ENCODE measurements at regions not wholly inside any gene's neighbourhood (a gene's known extent, or its start where the extent isn't known, plus 50 kb on each side); places are given as distances from the start of the nearest gene placed in this dataset.
"Not testable (repeated sequence)": the region's sequence is repeated elsewhere in the genome, so short reads cannot be mapped to it uniquely, and the experiment has no call there.

DNA sequence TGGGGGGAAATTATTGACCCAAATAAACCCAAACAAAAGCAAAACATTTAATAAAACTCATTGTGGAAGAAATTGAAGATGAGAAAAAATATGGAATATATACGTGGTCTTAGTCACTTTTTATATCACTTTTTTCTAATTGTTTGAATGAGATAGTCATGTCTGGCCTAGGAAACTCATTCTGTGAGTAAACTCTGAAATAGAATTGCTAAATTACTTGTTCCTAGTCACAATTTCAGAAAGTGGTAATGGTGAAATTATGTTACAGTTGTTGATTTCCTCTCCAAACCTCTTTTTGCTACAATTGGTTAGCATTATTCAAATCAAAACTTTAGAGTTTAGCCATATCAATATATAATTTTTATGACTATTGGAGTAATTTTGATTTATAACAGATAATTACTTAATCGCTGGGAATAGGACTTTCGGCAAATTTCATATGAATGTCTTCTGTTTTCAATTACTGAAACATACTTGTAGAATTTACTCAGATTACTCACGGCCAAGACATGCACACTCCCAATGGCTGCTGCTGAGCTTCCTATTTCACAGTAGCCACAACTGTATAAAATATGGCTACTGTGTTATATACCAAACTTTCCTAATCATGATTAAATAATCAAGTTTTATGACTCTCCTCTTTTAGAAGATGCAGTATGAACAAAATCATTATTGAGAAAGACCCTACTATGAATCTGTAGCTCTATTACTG lies 113.8 kb upstream of the C1QTNF3 start:
- 84 to 90% methylated on average over 4 of the region's 4 CpGs for WGBS, 2 donors
- H3K27me3 ChIP-seq (ENCODE audit: control insufficient read depth in 1 of 2, insufficient read depth in 2 of 2, low read length in 2 of 2); H3K9me3 ChIP-seq (ENCODE audit: control insufficient read depth in 2 of 2, insufficient read depth in 1 of 2, low read depth in 1 of 2, low read length in 1 of 2): not testable (repeated sequence)

DNA sequence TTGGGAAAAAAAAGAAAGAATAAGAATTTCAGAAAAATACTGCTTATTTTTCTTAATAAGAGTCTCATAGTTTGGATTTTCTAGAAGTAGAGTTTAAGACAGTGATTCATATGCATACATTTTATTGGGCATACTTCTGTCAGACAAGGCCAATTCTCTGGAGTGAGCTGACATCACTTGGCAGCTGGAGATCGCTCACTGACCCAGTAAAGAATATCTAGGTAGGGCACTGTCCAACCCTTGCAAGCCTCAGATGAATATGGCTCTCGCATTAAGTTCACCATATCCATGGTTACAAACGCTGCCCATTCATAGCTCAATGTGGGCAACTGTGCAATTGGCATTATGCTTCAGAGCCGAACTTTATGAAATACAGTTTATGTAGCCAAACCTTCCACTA lies 117.9 kb upstream of the C1QTNF3 start:
- not testable (repeated sequence) for H3K4me3 ChIP-seq (ENCODE audit: low read depth in 1 of 2, low read length in 2 of 2); H3K9me3 ChIP-seq (ENCODE audit: control insufficient read depth in 2 of 2, insufficient read depth in 1 of 2, low read depth in 1 of 2, low read length in 1 of 2)
- 97% methylated on average over 4 of the region's 4 CpGs for WGBS, 2 donors

More for the DNA sequence above, 113.8 kb upstream of the C1QTNF3 start:
- H3K4me3 ChIP-seq (ENCODE audit: low read depth in 1 of 2, low read length in 2 of 2); H3K4me1 ChIP-seq (ENCODE audit: control insufficient read depth in 2 of 2, insufficient read depth in 2 of 2, low read length in 1 of 2); H3K27ac ChIP-seq (ENCODE audit: low read depth in 2 of 2, low read length in 1 of 2); H3K36me3 ChIP-seq (ENCODE audit: control insufficient read depth in 2 of 2, insufficient read depth in 2 of 2, low read length in 1 of 2): not testable (repeated sequence)

GRCh38 chr5:34171398-34171797 lies 128.4 kb upstream of the C1QTNF3 start:
- H3K4me1 ChIP-seq (ENCODE audit: control insufficient read depth in 2 of 2, insufficient read depth in 2 of 2, low read length in 1 of 2); H3K27ac ChIP-seq (ENCODE audit: low read depth in 2 of 2, low read length in 1 of 2); H3K4me3 ChIP-seq (ENCODE audit: low read depth in 1 of 2, low read length in 2 of 2); H3K9me3 ChIP-seq (ENCODE audit: control insufficient read depth in 2 of 2, insufficient read depth in 1 of 2, low read depth in 1 of 2, low read length in 1 of 2); H3K36me3 ChIP-seq (ENCODE audit: control insufficient read depth in 2 of 2, insufficient read depth in 2 of 2, low read length in 1 of 2); H3K27me3 ChIP-seq (ENCODE audit: control insufficient read depth in 1 of 2, insufficient read depth in 2 of 2, low read length in 2 of 2): not testable (repeated sequence)

More for the DNA sequence above, 117.9 kb upstream of the C1QTNF3 start:
- H3K27me3 ChIP-seq (ENCODE audit: control insufficient read depth in 1 of 2, insufficient read depth in 2 of 2, low read length in 2 of 2); H3K36me3 ChIP-seq (ENCODE audit: control insufficient read depth in 2 of 2, insufficient read depth in 2 of 2, low read length in 1 of 2); H3K4me1 ChIP-seq (ENCODE audit: control insufficient read depth in 2 of 2, insufficient read depth in 2 of 2, low read length in 1 of 2); H3K27ac ChIP-seq (ENCODE audit: low read depth in 2 of 2, low read length in 1 of 2): not testable (repeated sequence)

GRCh38 chr5:34179453-34180190 lies 136.6 kb upstream of the C1QTNF3 start:
- not testable (repeated sequence) for H3K4me1 ChIP-seq (ENCODE audit: control insufficient read depth in 2 of 2, insufficient read depth in 2 of 2, low read length in 1 of 2); H3K36me3 ChIP-seq (ENCODE audit: control insufficient read depth in 2 of 2, insufficient read depth in 2 of 2, low read length in 1 of 2); H3K9me3 ChIP-seq (ENCODE audit: control insufficient read depth in 2 of 2, insufficient read depth in 1 of 2, low read depth in 1 of 2, low read length in 1 of 2); H3K27ac ChIP-seq (ENCODE audit: low read depth in 2 of 2, low read length in 1 of 2); H3K4me3 ChIP-seq (ENCODE audit: low read depth in 1 of 2, low read length in 2 of 2); H3K27me3 ChIP-seq (ENCODE audit: control insufficient read depth in 1 of 2, insufficient read depth in 2 of 2, low read length in 2 of 2)
- WGBS, 2 donors: 90% methylated on average over 10 of the region's 10 CpGs

GRCh38 chr5:34180225-34180624 lies 137.2 kb upstream of the C1QTNF3 start:
- 95 to 96% methylated on average over 9 of the region's 10 CpGs for WGBS, 2 donors
- not testable (repeated sequence) for H3K4me3 ChIP-seq (ENCODE audit: low read depth in 1 of 2, low read length in 2 of 2); H3K9me3 ChIP-seq (ENCODE audit: control insufficient read depth in 2 of 2, insufficient read depth in 1 of 2, low read depth in 1 of 2, low read length in 1 of 2); H3K4me1 ChIP-seq (ENCODE audit: control insufficient read depth in 2 of 2, insufficient read depth in 2 of 2, low read length in 1 of 2); H3K27me3 ChIP-seq (ENCODE audit: control insufficient read depth in 1 of 2, insufficient read depth in 2 of 2, low read length in 2 of 2); H3K36me3 ChIP-seq (ENCODE audit: control insufficient read depth in 2 of 2, insufficient read depth in 2 of 2, low read length in 1 of 2); H3K27ac ChIP-seq (ENCODE audit: low read depth in 2 of 2, low read length in 1 of 2)

DNA sequence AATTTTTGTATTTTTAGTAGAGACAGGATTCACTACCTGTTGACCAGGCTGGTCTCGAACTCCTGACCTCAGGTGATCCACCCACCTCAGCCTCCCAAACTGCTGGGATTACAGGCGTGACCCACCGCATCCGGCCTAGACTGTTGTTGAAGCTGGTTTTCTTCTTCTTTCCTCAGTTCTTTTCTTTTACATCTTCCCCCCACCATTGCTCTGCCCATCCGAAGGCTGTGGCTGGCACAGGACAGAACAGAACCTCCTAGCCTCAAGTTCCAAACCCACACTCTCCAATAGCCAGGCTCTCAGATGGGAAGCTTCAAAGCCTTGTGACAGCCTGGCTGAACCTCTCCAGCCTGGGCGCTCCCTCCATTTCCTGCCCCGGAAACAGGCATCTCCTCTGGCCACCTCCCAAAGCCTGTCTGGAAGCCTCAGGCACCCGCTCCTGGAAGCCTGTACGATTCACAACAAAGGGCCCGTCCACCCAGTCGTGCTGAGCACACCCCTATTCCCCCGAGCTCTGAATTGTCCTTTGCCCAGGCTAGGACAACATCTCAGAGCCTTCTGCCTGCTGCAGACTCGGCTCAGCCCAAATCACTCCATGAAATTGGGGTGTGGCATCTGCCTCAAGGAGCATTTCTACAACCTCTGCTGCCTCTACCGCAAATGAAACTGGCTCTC lies 138.1 kb upstream of the C1QTNF3 start:
- H3K4me1 ChIP-seq (ENCODE audit: control insufficient read depth in 2 of 2, insufficient read depth in 2 of 2, low read length in 1 of 2); H3K27ac ChIP-seq (ENCODE audit: low read depth in 2 of 2, low read length in 1 of 2); H3K9me3 ChIP-seq (ENCODE audit: control insufficient read depth in 2 of 2, insufficient read depth in 1 of 2, low read depth in 1 of 2, low read length in 1 of 2); H3K27me3 ChIP-seq (ENCODE audit: control insufficient read depth in 1 of 2, insufficient read depth in 2 of 2, low read length in 2 of 2); H3K36me3 ChIP-seq (ENCODE audit: control insufficient read depth in 2 of 2, insufficient read depth in 2 of 2, low read length in 1 of 2); H3K4me3 ChIP-seq (ENCODE audit: low read depth in 1 of 2, low read length in 2 of 2): not testable (repeated sequence)
- WGBS, 2 donors: 79 to 91% methylated on average over 9 of the region's 14 CpGs

DNA sequence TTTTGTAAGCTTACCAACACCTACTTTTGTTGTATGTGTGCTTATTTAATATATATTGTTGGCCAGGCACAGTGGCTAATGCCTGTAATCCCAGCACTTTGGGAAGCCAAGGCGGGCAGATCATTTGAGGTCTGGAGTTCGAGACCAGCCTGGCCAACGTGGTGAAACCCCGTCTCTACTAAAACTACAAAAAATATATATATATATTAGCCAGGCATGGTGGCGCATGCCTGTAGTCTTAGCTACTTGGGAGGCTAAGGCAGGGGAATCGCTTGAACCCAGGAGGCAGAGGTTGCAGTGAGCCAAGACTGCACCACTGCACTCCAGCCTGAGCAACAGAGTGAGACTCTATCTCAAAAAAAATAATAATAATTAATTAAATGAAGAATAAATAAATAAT lies 142.0 kb upstream of the C1QTNF3 start:
- not testable (repeated sequence) for H3K36me3 ChIP-seq (ENCODE audit: control insufficient read depth in 2 of 2, insufficient read depth in 2 of 2, low read length in 1 of 2); H3K9me3 ChIP-seq (ENCODE audit: control insufficient read depth in 2 of 2, insufficient read depth in 1 of 2, low read depth in 1 of 2, low read length in 1 of 2); H3K27ac ChIP-seq (ENCODE audit: low read depth in 2 of 2, low read length in 1 of 2); H3K27me3 ChIP-seq (ENCODE audit: control insufficient read depth in 1 of 2, insufficient read depth in 2 of 2, low read length in 2 of 2); H3K4me3 ChIP-seq (ENCODE audit: low read depth in 1 of 2, low read length in 2 of 2); H3K4me1 ChIP-seq (ENCODE audit: control insufficient read depth in 2 of 2, insufficient read depth in 2 of 2, low read length in 1 of 2)
- WGBS, 2 donors: 95 to 97% methylated on average over 6 of the region's 6 CpGs

GRCh38 chr5:34185572-34185971 lies 142.6 kb upstream of the C1QTNF3 start:
- 88 to 90% methylated on average over 2 of the region's 2 CpGs for WGBS, 2 donors

GRCh38 chr5:34186108-34186507 lies 143.1 kb upstream of the C1QTNF3 start:
- H3K27me3 ChIP-seq (ENCODE audit: control insufficient read depth in 1 of 2, insufficient read depth in 2 of 2, low read length in 2 of 2); H3K9me3 ChIP-seq (ENCODE audit: control insufficient read depth in 2 of 2, insufficient read depth in 1 of 2, low read depth in 1 of 2, low read length in 1 of 2); H3K4me1 ChIP-seq (ENCODE audit: control insufficient read depth in 2 of 2, insufficient read depth in 2 of 2, low read length in 1 of 2); H3K27ac ChIP-seq (ENCODE audit: low read depth in 2 of 2, low read length in 1 of 2); H3K4me3 ChIP-seq (ENCODE audit: low read depth in 1 of 2, low read length in 2 of 2); H3K36me3 ChIP-seq (ENCODE audit: control insufficient read depth in 2 of 2, insufficient read depth in 2 of 2, low read length in 1 of 2): not testable (repeated sequence)
- WGBS, 2 donors: 97 to 98% methylated on average over 2 of the region's 2 CpGs

More at GRCh38 chr5:34185572-34185971, 142.6 kb upstream of the C1QTNF3 start:
- H3K9me3 ChIP-seq (ENCODE audit: control insufficient read depth in 2 of 2, insufficient read depth in 1 of 2, low read depth in 1 of 2, low read length in 1 of 2); H3K4me1 ChIP-seq (ENCODE audit: control insufficient read depth in 2 of 2, insufficient read depth in 2 of 2, low read length in 1 of 2); H3K27ac ChIP-seq (ENCODE audit: low read depth in 2 of 2, low read length in 1 of 2); H3K27me3 ChIP-seq (ENCODE audit: control insufficient read depth in 1 of 2, insufficient read depth in 2 of 2, low read length in 2 of 2); H3K36me3 ChIP-seq (ENCODE audit: control insufficient read depth in 2 of 2, insufficient read depth in 2 of 2, low read length in 1 of 2); H3K4me3 ChIP-seq (ENCODE audit: low read depth in 1 of 2, low read length in 2 of 2): not testable (repeated sequence)

DNA sequence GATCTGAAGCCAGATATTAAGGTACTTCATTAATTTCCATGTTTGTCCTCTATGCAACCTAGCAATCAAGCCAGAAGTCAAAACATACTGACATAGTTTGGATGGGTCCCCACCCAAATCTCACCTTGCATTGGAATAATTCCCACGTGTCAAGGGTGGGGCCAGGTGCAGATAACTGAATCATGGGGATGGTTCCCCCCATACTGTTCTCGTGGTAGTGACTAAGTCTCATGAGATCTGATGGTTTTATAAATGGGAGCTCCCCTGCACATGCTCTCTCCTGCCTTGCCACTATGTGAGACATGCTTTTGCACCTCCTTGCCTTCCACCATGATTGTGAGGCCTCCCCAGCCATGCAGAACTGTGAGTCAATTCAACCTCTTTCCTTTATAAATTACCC lies 143.9 kb upstream of the C1QTNF3 start:
- WGBS, 2 donors: 82 to 85% methylated on average over 2 of the region's 2 CpGs

More for the DNA sequence above, 143.9 kb upstream of the C1QTNF3 start:
- not testable (repeated sequence) for H3K4me3 ChIP-seq (ENCODE audit: low read depth in 1 of 2, low read length in 2 of 2); H3K4me1 ChIP-seq (ENCODE audit: control insufficient read depth in 2 of 2, insufficient read depth in 2 of 2, low read length in 1 of 2); H3K9me3 ChIP-seq (ENCODE audit: control insufficient read depth in 2 of 2, insufficient read depth in 1 of 2, low read depth in 1 of 2, low read length in 1 of 2); H3K27me3 ChIP-seq (ENCODE audit: control insufficient read depth in 1 of 2, insufficient read depth in 2 of 2, low read length in 2 of 2); H3K36me3 ChIP-seq (ENCODE audit: control insufficient read depth in 2 of 2, insufficient read depth in 2 of 2, low read length in 1 of 2); H3K27ac ChIP-seq (ENCODE audit: low read depth in 2 of 2, low read length in 1 of 2)

Data from esophagus (tissue), 2 donors.